GM18507 (cell line): ENCODE measurements at regions not wholly inside any gene's neighbourhood (a gene's known extent, or its start where the extent isn't known, plus 50 kb on each side); places are given as distances from the start of the nearest gene placed in this dataset.

Experiments used
- DNase-seq: peaks from one replicate; pipeline ENCODE4 v3.0.0; 2011; ENCODE audit warnings: low read depth; ENCODE audit not compliant: insufficient read length; ENCODE audit errors: extremely low spot score
- FAIRE-seq: peaks from 2 replicates; lab custom pipeline; 2011; peaks lifted over from hg19 to GRCh38; lab: Jason Lieb, UNC

- DNase-seq (no peak), FAIRE-seq (peak; percentile 5)
Observed at GRCh38 chr2:234438305-234438977, 58.4 kb downstream of the ARL4C start.

GRCh38 chr2:234437642-234438304 lies 59.1 kb downstream of the ARL4C start:
- FAIRE-seq, result no peak

GRCh38 chr2:234436482-234436837 lies 60.4 kb downstream of the ARL4C start:
- DNase-seq, result no peak

More at GRCh38 chr2:234437642-234438304, 59.1 kb downstream of the ARL4C start:
- no peak for DNase-seq

GRCh38 chr2:234435836-234436481 lies 60.9 kb downstream of the ARL4C start:
- FAIRE-seq (no peak), DNase-seq (no peak)

More at GRCh38 chr2:234436482-234436837, 60.4 kb downstream of the ARL4C start:
- FAIRE-seq, result no peak

- no peak for FAIRE-seq
- no peak for DNase-seq
Observed at GRCh38 chr2:234433201-234433600, 63.7 kb downstream of the ARL4C start.

GRCh38 chr2:234430871-234431270 lies 66.0 kb downstream of the ARL4C start:
- no peak for DNase-seq
- FAIRE-seq, result no peak

- FAIRE-seq (no peak), DNase-seq (no peak)
Observed at GRCh38 chr2:234429265-234429664, 67.6 kb downstream of the ARL4C start.

GRCh38 chr2:234427081-234428061 lies 69.5 kb downstream of the ARL4C start:
- DNase-seq, result no peak
- FAIRE-seq, result peak; percentile 57

GRCh38 chr2:234426616-234427015 lies 70.3 kb downstream of the ARL4C start:
- peak; percentile 78 for FAIRE-seq
- DNase-seq, result no peak

GRCh38 chr2:234425639-234426603 lies 71.0 kb downstream of the ARL4C start:
- DNase-seq (no peak), FAIRE-seq (peak; percentile 92)

- no peak for FAIRE-seq
- DNase-seq, result no peak
Observed at GRCh38 chr2:234423884-234424283, 73.0 kb downstream of the ARL4C start.

GRCh38 chr2:234422981-234423431 lies 73.9 kb downstream of the ARL4C start:
- FAIRE-seq (no peak), DNase-seq (no peak)

GRCh38 chr2:234422273-234422732 lies 74.6 kb downstream of the ARL4C start:
- DNase-seq (no peak), FAIRE-seq (no peak)

GRCh38 chr2:234420408-234420807 lies 76.5 kb downstream of the ARL4C start:
- FAIRE-seq, result no peak
- DNase-seq, result no peak

GRCh38 chr2:234419726-234420125 lies 77.2 kb downstream of the ARL4C start:
- no peak for FAIRE-seq
- DNase-seq, result no peak

- FAIRE-seq, result no peak
- DNase-seq, result no peak
Observed at GRCh38 chr2:234415706-234416105, 81.2 kb downstream of the ARL4C start.

GRCh38 chr2:234414596-234414995 lies 82.3 kb downstream of the ARL4C start:
- DNase-seq, result no peak
- FAIRE-seq, result no peak

GRCh38 chr2:234412726-234413125 lies 84.2 kb downstream of the ARL4C start:
- no peak for DNase-seq

More at GRCh38 chr2:234412726-234413125, 84.2 kb downstream of the ARL4C start:
- no peak for FAIRE-seq
